Activated naive CD4-positive, alpha-beta T cell treated with anti-CD3 and anti-CD28 coated beads, Interleukin-2, amount 10 ng/mL, durations not matched to agents 7 days and 5 days (primary cell): ENCODE measurements at regions not wholly inside any gene's neighbourhood (a gene's known extent, or its start where the extent isn't known, plus 50 kb on each side); places are given as distances from the start of the nearest gene placed in this dataset.
A peak's percentile ranks its signal among the peaks of the same experiment; 100 is the strongest.

Experiments used
- CTCF ChIA-PET: fragments of 350-600 bp; sonication (Branson Sonifier 250); formaldehyde crosslinking; loops from one replicate; lab custom pipeline; 2021; ENCODE audit warnings: antibody characterized with exemption; lab: Charles Lee
- DNase-seq: peaks from one replicate; pipeline ENCODE4 v3.0.0-alpha.2; 2020
- H3K27ac Mint-ChIP-seq: one replicate; pipeline ENCODE4 v1.8.0; 2021; ENCODE audit warnings: mild to moderate bottlenecking, moderate library complexity, mixed read lengths
- H3K27me3 Mint-ChIP-seq: one replicate; pipeline ENCODE4 v1.8.0; 2021; ENCODE audit warnings: mild to moderate bottlenecking, mixed read lengths
- H3K36me3 Mint-ChIP-seq: one replicate; pipeline ENCODE4 v1.8.0; 2021; ENCODE audit warnings: mixed read lengths
- H3K4me1 Mint-ChIP-seq: one replicate; pipeline ENCODE4 v1.8.0; 2021; ENCODE audit warnings: mixed read lengths
- H3K4me3 Mint-ChIP-seq: one replicate; pipeline ENCODE4 v1.8.0; 2021; ENCODE audit warnings: mild to moderate bottlenecking, moderate library complexity, mixed read lengths
- H3K9me3 Mint-ChIP-seq: one replicate; pipeline ENCODE4 v1.8.0; 2021; ENCODE audit warnings: mixed read lengths

DNA sequence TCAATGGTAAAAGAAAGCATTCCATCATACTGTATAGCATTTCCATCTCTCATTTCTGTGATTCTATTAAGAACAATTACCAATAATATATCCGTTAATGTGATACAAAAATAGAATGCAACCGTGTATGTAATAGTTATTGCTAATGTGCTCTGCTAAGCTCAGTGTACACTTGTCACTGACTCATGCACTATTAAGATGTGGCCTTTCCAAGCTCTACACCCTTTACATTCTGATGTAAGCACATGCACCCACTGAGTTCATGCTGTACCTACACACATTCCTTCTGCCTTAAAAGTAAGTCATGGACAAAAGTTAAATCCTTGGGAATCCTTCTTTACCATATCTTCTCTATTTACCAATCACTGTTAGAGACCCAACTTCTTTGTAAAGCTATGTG is 319.1 kb downstream of the ZSWIM6 start:
- CTCF ChIA-PET: no interaction called here
- Mint-ChIP-seq H3K27ac (no peak overlapping the region), H3K9me3 (no peaks in the 10 kb centered on the region), H3K4me1 (no peaks in the 10 kb centered on the region), H3K27me3 (peaks cover 10% of the 10 kb centered on the region), H3K36me3 (no peaks in the 10 kb centered on the region), H3K4me3 (no peak overlapping the region)
- no peak for DNase-seq

DNA sequence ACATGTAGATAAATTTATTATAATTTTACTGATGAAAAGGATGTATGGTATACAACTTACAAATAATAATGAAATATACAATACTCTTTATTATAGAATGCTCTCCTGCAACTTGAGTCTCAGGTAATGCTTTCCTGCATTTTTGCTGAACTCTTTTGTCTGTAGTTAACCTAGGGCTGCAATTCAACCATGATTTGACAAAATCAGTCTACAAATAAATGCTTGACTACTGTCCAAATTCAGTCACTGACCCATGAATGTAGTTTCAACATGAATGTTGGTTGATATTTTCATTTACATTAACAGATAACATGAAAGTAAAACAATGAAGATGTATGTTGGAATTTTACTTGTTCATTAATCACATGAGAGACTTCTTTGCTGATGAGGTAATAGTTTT is 320.9 kb downstream of the ZSWIM6 start:
- H3K36me3 Mint-ChIP-seq: no peaks in the 10 kb centered on the region
- H3K27me3 Mint-ChIP-seq: peaks cover 10% of the 10 kb centered on the region
- CTCF ChIA-PET: no interaction called here
- H3K9me3 Mint-ChIP-seq: no peaks in the 10 kb centered on the region
- H3K4me3 Mint-ChIP-seq: no peak overlapping the region
- no peak overlapping the region for H3K27ac Mint-ChIP-seq
- H3K4me1 Mint-ChIP-seq: no peaks in the 10 kb centered on the region
- DNase-seq: no peak

DNA sequence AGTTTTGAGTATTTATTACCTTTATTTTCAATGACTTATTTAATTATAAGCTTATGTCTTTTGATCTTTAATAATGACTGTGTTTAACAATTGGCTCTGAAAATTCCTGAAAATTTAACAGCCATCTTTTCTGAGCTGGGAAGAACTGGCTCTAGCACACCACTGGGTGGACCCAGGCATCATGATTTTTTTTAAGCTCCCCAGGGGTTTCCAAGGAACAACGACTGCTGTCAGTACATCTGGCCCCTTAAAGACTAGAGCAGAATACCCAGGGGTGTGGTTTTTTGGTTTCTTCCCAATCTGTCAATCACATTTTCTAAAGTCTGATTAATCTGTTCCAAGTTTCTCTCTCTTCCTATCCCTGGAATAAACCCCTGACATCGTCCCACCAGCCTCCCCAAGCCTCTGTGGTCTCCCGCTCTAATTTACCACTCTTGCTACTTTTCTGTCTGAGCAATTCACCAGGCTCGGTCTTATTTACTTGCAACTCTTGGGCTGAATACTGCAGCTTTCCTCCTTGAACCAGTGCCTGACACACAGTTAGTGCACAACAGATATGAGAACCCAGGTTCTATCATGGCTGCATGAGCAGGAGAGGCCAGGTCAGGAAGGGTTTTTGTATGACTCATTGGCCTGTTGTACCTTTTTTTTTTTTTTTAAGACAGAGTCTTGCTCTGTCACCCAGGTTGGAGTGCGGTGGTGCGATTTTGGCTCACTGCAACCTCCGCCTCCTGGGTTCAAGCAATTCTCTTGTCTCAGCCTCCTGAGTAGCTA is 321.9 kb downstream of the ZSWIM6 start:
- CTCF ChIA-PET: interaction anchor here (0.9 kb wide), 1 partner anchor 289 kb away, joined by 3 read pairs; no protein-coding TSS in a partner anchor
- H3K27ac Mint-ChIP-seq: no peak overlapping the region
- H3K4me1 Mint-ChIP-seq: no peaks in the 10 kb centered on the region
- no peak for DNase-seq
- H3K9me3 Mint-ChIP-seq: no peaks in the 10 kb centered on the region
- no peaks in the 10 kb centered on the region for H3K36me3 Mint-ChIP-seq
- H3K4me3 Mint-ChIP-seq: no peak overlapping the region
- peaks cover 12% of the 10 kb centered on the region for H3K27me3 Mint-ChIP-seq

DNA sequence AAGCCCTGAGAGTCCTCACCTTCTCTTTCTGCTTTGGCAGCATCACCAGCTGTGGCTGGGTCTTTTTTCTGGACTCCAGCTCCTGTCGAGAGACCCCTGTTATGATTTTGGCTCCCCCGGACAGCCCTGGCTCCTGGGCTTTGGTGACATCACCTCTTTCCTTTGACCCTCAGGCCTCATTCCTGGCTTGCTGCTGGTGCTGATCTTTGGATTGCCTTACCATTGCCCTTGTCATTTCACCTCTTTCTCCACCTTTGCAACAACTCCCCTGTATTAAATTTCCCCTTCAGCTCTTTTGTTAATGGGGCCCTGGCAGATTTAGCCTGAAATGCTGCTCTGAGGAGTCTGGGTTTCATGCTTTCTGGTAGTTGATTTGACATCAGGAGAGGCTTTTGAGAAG is 322.8 kb downstream of the ZSWIM6 start:
- DNase-seq: no peak
- Mint-ChIP-seq H3K4me1 (no peaks in the 10 kb centered on the region), H3K9me3 (no peaks in the 10 kb centered on the region), H3K36me3 (no peaks in the 10 kb centered on the region), H3K4me3 (no peak overlapping the region), H3K27ac (no peak overlapping the region), H3K27me3 (peaks cover 12% of the 10 kb centered on the region)
- CTCF ChIA-PET: no interaction called here

DNA sequence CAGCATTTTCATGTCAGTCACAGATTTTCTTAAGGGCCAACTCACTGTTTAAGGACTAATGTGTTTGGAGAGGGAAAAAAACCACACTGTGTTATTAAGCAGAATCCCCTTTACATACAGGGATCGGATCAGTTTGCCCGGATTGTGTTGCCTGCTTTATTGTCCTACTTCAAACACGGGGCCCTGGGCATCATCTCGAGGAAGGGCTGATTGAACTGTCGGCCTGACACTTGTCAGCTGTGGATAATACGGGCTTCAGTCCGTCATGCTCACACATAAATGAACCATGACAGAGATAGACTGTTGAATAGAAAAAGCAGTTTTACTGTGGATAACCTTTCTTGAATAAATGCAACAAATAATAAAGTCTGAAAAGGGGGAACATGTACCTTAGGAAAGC is 325.0 kb downstream of the ZSWIM6 start:
- DNase-seq: no peak
- no peaks in the 10 kb centered on the region for H3K9me3 Mint-ChIP-seq
- H3K36me3 Mint-ChIP-seq: no peaks in the 10 kb centered on the region
- H3K4me3 Mint-ChIP-seq: no peak overlapping the region
- CTCF ChIA-PET: interaction anchor here (0.8 to 4.7 kb wide), 14 partner anchors 8 to 698 kb away, joined by 3 to 36 read pairs (median 3); no protein-coding TSS in a partner anchor
- H3K4me1 Mint-ChIP-seq: no peaks in the 10 kb centered on the region
- H3K27ac Mint-ChIP-seq: no peak overlapping the region
- peaks cover 10% of the 10 kb centered on the region for H3K27me3 Mint-ChIP-seq

DNA sequence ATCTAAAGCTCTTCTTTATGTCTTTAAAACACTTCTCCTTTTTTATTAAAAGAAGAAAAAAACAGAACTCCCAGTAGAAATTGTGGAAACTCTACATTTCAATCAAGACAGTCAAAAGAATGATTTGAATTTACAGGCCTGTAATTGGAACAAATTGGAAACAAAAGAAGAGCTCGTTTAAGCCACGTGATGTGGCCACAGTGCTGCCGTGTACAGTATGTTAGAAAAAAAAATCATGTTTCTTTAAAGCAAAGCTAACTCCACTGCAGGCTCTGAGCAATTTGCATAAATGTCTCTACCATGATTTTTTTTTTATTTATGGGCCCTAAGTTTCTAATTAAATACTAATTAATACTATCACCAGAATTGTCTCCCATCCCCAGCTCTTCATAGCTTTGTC is 325.6 kb downstream of the ZSWIM6 start:
- peaks cover 9% of the 10 kb centered on the region for H3K27me3 Mint-ChIP-seq
- CTCF ChIA-PET: interaction anchor here (0.6 to 4.7 kb wide), 17 partner anchors 8 to 699 kb away, joined by 3 to 36 read pairs (median 3); no protein-coding TSS in a partner anchor

DNA sequence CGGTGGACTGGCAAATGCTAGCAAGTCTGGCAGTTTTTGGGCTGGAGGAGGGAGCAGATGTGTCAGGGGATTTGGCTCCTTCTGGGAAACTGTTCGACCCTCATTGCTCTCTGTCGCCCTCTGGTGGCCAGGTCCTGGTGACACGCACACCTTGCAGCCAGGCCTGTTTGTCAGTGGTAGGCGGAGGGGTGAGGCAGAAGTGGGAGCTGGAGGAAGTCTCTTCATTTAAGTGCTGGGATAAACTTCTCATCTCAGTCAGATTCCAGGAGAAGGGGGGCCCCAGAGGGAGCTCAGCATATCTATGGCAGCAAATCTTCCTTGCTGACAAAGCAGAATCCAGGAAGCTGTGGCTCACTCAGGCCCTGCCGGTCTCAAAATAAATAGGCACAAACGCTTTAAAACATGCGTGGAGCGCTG is 326.5 kb downstream of the ZSWIM6 start:
- DNase-seq: peak; percentile 84
- Mint-ChIP-seq H3K27ac (no peak overlapping the region), H3K9me3 (no peaks in the 10 kb centered on the region), H3K36me3 (no peaks in the 10 kb centered on the region), H3K4me1 (no peaks in the 10 kb centered on the region), H3K4me3 (no peak overlapping the region), H3K27me3 (peaks cover 9% of the 10 kb centered on the region)
- CTCF ChIA-PET: interaction anchor here (0.6 to 4.7 kb wide), 14 partner anchors 9 to 700 kb away, joined by 3 to 36 read pairs (median 4); no protein-coding TSS in a partner anchor

More for the DNA sequence above, 325.6 kb downstream of the ZSWIM6 start:
- H3K36me3 Mint-ChIP-seq: no peaks in the 10 kb centered on the region
- no peaks in the 10 kb centered on the region for H3K9me3 Mint-ChIP-seq
- H3K27ac Mint-ChIP-seq: no peak overlapping the region
- no peak overlapping the region for H3K4me3 Mint-ChIP-seq
- no peak for DNase-seq
- H3K4me1 Mint-ChIP-seq: no peaks in the 10 kb centered on the region

- H3K9me3 Mint-ChIP-seq: no peaks in the 10 kb centered on the region
- no peaks in the 10 kb centered on the region for H3K36me3 Mint-ChIP-seq
- no peak overlapping the region for H3K4me3 Mint-ChIP-seq
- CTCF ChIA-PET: interaction anchor here (0.6 to 4.7 kb wide), 11 partner anchors 8 to 701 kb away, joined by 3 to 36 read pairs (median 5); no protein-coding TSS in a partner anchor
- peaks cover 9% of the 10 kb centered on the region for H3K27me3 Mint-ChIP-seq
- no peak overlapping the region for H3K27ac Mint-ChIP-seq
- no peaks in the 10 kb centered on the region for H3K4me1 Mint-ChIP-seq
- no peak for DNase-seq
These were observed 327.2 kb downstream of the ZSWIM6 start for GRCh38 chr5:61659221-61659696.

GRCh38 chr5:61662670-61663069 is 330.6 kb downstream of the ZSWIM6 start:
- H3K4me1 Mint-ChIP-seq: no peaks in the 10 kb centered on the region
- no peak overlapping the region for H3K4me3 Mint-ChIP-seq
- no peaks in the 10 kb centered on the region for H3K36me3 Mint-ChIP-seq
- DNase-seq: no peak
- CTCF ChIA-PET: interaction anchor here (0.5 kb wide), 1 partner anchor 1076 kb away, joined by 3 read pairs; no protein-coding TSS in a partner anchor
- H3K27ac Mint-ChIP-seq: no peak overlapping the region
- H3K27me3 Mint-ChIP-seq: peaks cover 3% of the 10 kb centered on the region
- H3K9me3 Mint-ChIP-seq: no peaks in the 10 kb centered on the region

DNA sequence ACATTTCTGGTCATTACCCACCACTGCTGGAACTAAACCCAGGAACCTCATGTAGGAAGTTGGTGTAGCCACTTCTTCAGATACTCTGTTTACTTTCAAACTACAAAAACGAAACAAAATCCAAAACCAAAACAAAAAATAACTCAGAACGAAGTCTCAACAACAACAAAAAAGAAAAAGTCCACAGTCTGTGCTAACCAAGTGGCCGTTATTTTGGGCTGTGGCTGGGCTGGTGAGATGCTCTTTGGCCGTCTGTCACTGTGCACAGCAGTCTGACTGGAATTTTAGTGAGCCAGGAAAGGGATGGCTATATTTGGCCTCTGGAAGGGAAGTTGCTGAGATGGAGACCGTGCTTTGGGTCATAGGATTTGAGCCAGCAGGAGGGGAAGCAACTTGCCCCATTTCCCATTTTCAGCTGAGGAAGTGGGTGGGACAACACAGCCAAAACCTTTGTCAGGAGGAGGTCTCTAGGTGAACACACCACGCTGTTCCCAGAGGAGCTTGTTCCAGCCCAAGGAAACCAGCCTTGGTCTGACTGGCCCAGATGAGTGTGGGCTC is 334.1 kb downstream of the ZSWIM6 start:
- Mint-ChIP-seq H3K4me3 (no peak overlapping the region), H3K27ac (no peak overlapping the region), H3K9me3 (no peaks in the 10 kb centered on the region), H3K36me3 (no peaks in the 10 kb centered on the region), H3K27me3 (peaks cover 17% of the 10 kb centered on the region), H3K4me1 (no peaks in the 10 kb centered on the region)
- CTCF ChIA-PET: interaction anchor here (1.6 kb wide), 1 partner anchor 7 kb away, joined by 5 read pairs; no protein-coding TSS in a partner anchor
- DNase-seq: no peak

- peaks cover 22% of the 10 kb centered on the region for H3K27me3 Mint-ChIP-seq
- no peak for DNase-seq
- H3K4me1 Mint-ChIP-seq: no peaks in the 10 kb centered on the region
- H3K27ac Mint-ChIP-seq: no peak overlapping the region
- CTCF ChIA-PET: interaction anchor here (1.6 kb wide), 1 partner anchor 9 kb away, joined by 5 read pairs; no protein-coding TSS in a partner anchor
- no peaks in the 10 kb centered on the region for H3K36me3 Mint-ChIP-seq
- H3K9me3 Mint-ChIP-seq: no peaks in the 10 kb centered on the region
- no peak overlapping the region for H3K4me3 Mint-ChIP-seq
These were observed 335.6 kb downstream of the ZSWIM6 start for GRCh38 chr5:61667525-61668218.

DNA sequence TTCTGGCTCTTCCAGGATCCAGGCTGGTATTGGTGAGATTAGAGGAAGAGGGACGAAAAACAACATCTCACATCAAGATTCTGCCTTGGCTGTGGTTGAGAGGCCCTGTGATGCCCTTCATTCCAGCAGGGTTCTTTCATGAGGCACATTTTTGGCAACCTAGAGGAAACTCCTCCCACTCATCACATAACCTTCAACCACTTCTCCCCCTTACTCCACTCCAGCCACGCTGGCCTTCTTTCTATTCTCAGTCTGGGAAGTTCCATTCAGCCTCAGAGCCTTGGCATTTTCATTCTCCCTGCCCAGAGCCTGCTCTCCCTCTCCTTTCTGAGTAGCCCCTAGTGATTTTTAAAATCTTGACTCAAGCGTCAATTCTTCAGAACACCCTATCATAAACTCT is 337.5 kb downstream of the ZSWIM6 start:
- H3K27ac Mint-ChIP-seq: no peak overlapping the region
- no peak overlapping the region for H3K4me3 Mint-ChIP-seq
- DNase-seq: no peak
- CTCF ChIA-PET: no interaction called here
- no peaks in the 10 kb centered on the region for H3K36me3 Mint-ChIP-seq
- no peaks in the 10 kb centered on the region for H3K9me3 Mint-ChIP-seq
- no peaks in the 10 kb centered on the region for H3K4me1 Mint-ChIP-seq
- H3K27me3 Mint-ChIP-seq: peaks cover 22% of the 10 kb centered on the region

DNA sequence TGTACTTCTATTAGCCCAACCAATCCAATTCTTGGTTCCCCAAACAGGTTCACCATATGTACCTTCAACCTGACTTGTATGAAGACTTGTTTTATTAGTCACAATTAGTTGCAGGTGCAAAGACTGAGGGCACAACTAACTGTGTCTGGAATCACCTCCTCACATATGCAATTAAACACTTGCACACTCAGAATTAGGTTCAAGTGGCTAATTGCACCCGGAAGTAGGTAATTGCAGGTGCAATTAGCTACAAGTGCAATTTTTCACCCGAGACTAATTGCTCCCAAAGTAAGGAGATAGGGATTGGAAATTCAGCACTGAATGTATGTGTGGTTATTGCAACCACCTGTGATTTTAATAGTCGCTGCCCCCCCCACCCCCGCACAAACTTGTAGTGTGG is 338.9 kb downstream of the ZSWIM6 start:
- H3K9me3 Mint-ChIP-seq: no peaks in the 10 kb centered on the region
- H3K27me3 Mint-ChIP-seq: peaks cover 22% of the 10 kb centered on the region

More for the DNA sequence above, 338.9 kb downstream of the ZSWIM6 start:
- DNase-seq: no peak
- H3K36me3 Mint-ChIP-seq: no peaks in the 10 kb centered on the region
- H3K4me1 Mint-ChIP-seq: no peaks in the 10 kb centered on the region
- CTCF ChIA-PET: no interaction called here
- H3K4me3 Mint-ChIP-seq: no peak overlapping the region
- H3K27ac Mint-ChIP-seq: no peak overlapping the region
